GM20000 (cell line): ENCODE measurements at regions not wholly inside any gene's neighbourhood (a gene's known extent, or its start where the extent isn't known, plus 50 kb on each side); places are given as distances from the start of the nearest gene placed in this dataset.
"Not testable (repeated sequence)": the region's sequence is repeated elsewhere in the genome, so short reads cannot be mapped to it uniquely, and the experiment has no call there.

Source experiments
- DNase-seq: peaks from one replicate; pipeline ENCODE4 v3.0.0; 2012; ENCODE audit warnings: low spot score
- CTCF ChIP-seq: IDR thresholded peaks from 2 replicates; pipeline ENCODE4 v1.5.1; 2012; ENCODE audit warnings: mild to moderate bottlenecking, control low read depth; ENCODE audit errors: extremely low read depth, missing control alignments

- no peak for TF ChIP-seq CTCF
Observed at GRCh38 chr4:72709475-72709874, 140.5 kb upstream of the ADAMTS3 start.

GRCh38 chr4:72706684-72707083 lies 137.7 kb upstream of the ADAMTS3 start:
- no peak for DNase-seq
- TF ChIP-seq CTCF: no peak

More at GRCh38 chr4:72709475-72709874, 140.5 kb upstream of the ADAMTS3 start:
- DNase-seq: no peak

- not testable (repeated sequence) for DNase-seq
Observed at GRCh38 chr4:72704925-72705640, 136.1 kb upstream of the ADAMTS3 start.

- TF ChIP-seq CTCF: no peak
- no peak for DNase-seq
Observed at GRCh38 chr4:72702948-72703347, 133.9 kb upstream of the ADAMTS3 start.

- peak; percentile 54 for TF ChIP-seq CTCF
- peak; percentile 30 for DNase-seq
Observed at GRCh38 chr4:72701987-72702819, 133.2 kb upstream of the ADAMTS3 start.

- TF ChIP-seq CTCF: no peak
- no peak for DNase-seq
Observed at GRCh38 chr4:72690771-72691170, 121.8 kb upstream of the ADAMTS3 start.

GRCh38 chr4:72689923-72690322 lies 120.9 kb upstream of the ADAMTS3 start:
- TF ChIP-seq CTCF: no peak

GRCh38 chr4:72686390-72686789 lies 117.4 kb upstream of the ADAMTS3 start:
- not testable (repeated sequence) for DNase-seq

More at GRCh38 chr4:72689923-72690322, 120.9 kb upstream of the ADAMTS3 start:
- DNase-seq: no peak
